ENCODE measurements at regions not wholly inside any gene's neighbourhood (a gene's known extent, or its start where the extent isn't known, plus 50 kb on each side); places are given as distances from the start of the nearest gene placed in this dataset.

- TF ChIP-seq CTCF (IDR thresholded peaks at IDR 0.05) (no peak), POLR2A (IDR thresholded peaks at IDR 0.05) (no peak)
Measured at GRCh38 chr2:150319658-150320555, 167.6 kb downstream of the RND3 start.
